K562 (cell line): ENCODE measurements at regions not wholly inside any gene's neighbourhood (a gene's known extent, or its start where the extent isn't known, plus 50 kb on each side); places are given as distances from the start of the nearest gene placed in this dataset.
A peak's percentile ranks its signal among the peaks of the same experiment; 100 is the strongest.

Experiments used
- ATAC-seq: fragments of 200-7000 bp; cut with Tn5 transposase; 3 replicates; pipeline ENCODE4 v1.9.1; 2020; ENCODE audit warnings: moderate library complexity
- BruUV-seq: library from RNA; stranded (reverse); fragments of 400-500 nt; replicated peaks from 2 replicates; lab custom pipeline; 2021; lab: Mats Ljungman, UMichigan
- CTCF ChIA-PET: fragments of 300-600 bp; formaldehyde crosslinking; extraction: SDS; loops from one replicate; lab custom pipeline; 2021; ENCODE audit warnings: low intra/inter-chr PET ratio; lab: Yijun Ruan, JAX
- POLR2A ChIA-PET: fragments of 300-600, 350-650 bp; sonication (Branson Sonifier 250); formaldehyde crosslinking; extraction: SDS; loops from one replicate; lab custom pipeline; 2021; ENCODE audit warnings: antibody characterized with exemption, inconsistent platforms; lab: Yijun Ruan, JAX
- DNase-seq, 4 experiments: peaks; one replicate each; pipeline versions ENCODE4 v3.0.0 to v3.0.0-alpha.2; 2011 to 2018; ENCODE audit warnings: low spot score in 3 of 4, mixed read lengths in 3 of 4; ENCODE audit errors: extremely low read depth in 1 of 4
- FAIRE-seq: peaks from 2 replicates; lab custom pipeline; 2011; peaks lifted over from hg19 to GRCh38; lab: Jason Lieb, UNC
- H2AFZ ChIP-seq: 2 replicates; pipeline ENCODE4 v1.6.0; 2011; ENCODE audit warnings: low read depth, low read length, control low read depth, inconsistent platforms
- H3K27ac ChIP-seq: fragments of 200-600 bp; 3 replicates; pipeline ENCODE4 v1.8.0; 2011; ENCODE audit warnings: low read depth, mild to moderate bottlenecking, control low read depth, inconsistent platforms, low read length, moderate library complexity, mixed read lengths; ENCODE audit errors: extremely low read depth
- H3K27me3 ChIP-seq, 2 experiments: fragments of 300-600 bp in 1 of 2; 2 replicates in 1 of 2; 3 replicates in 1 of 2; pipeline versions ENCODE4 v1.6.0 to v1.8.0; 2011; ENCODE audit warnings: inconsistent platforms in 2 of 2, low read length in 2 of 2, mild to moderate bottlenecking in 1 of 2, mixed read lengths in 1 of 2, moderate library complexity in 1 of 2; ENCODE audit not compliant: control insufficient read depth in 2 of 2, insufficient read depth in 2 of 2
- H3K36me3 ChIP-seq: fragments of 300-600 bp; 3 replicates; pipeline ENCODE4 v1.8.0; 2011; ENCODE audit warnings: mild to moderate bottlenecking, low read length, inconsistent platforms; ENCODE audit not compliant: control insufficient read depth, insufficient read depth
- H3K4me1 ChIP-seq, 2 experiments: fragments of 200-600 bp in 1 of 2; replicated peaks in 1 of 2; 2 replicates in 1 of 2; 3 replicates in 1 of 2; pipeline versions ENCODE4 v1.5.1 to v1.8.0; 2011; ENCODE audit warnings: inconsistent platforms in 2 of 2, low read length in 2 of 2, mild to moderate bottlenecking in 1 of 2, mixed read lengths in 1 of 2, moderate library complexity in 1 of 2; ENCODE audit not compliant: control insufficient read depth in 2 of 2, insufficient read depth in 2 of 2
- H3K4me2 ChIP-seq: 2 replicates; pipeline ENCODE4 v1.6.1; 2011; ENCODE audit warnings: low read length, control low read depth, inconsistent platforms, mixed read lengths; ENCODE audit not compliant: insufficient read depth
- H3K4me3 ChIP-seq: fragments of 200-600 bp; sonication (generic), shearing (Covaris generic); 2 replicates; pipeline ENCODE4 v1.5.1; 2016; ENCODE audit warnings: control low read depth, inconsistent platforms
- H3K79me2 ChIP-seq: fragments of 200-600 bp; 3 replicates; pipeline ENCODE4 v1.8.0; 2011; ENCODE audit warnings: low read length, inconsistent platforms; ENCODE audit not compliant: control insufficient read depth, insufficient read depth
- H3K9ac ChIP-seq, 2 experiments: 2 replicates each; pipeline versions ENCODE4 v1.6.0 to v1.6.1; 2011; ENCODE audit warnings: low read depth in 2 of 2, low read length in 2 of 2, control low read depth in 1 of 2, inconsistent platforms in 1 of 2, mild to moderate bottlenecking in 1 of 2, mixed read lengths in 1 of 2; ENCODE audit not compliant: insufficient read depth in 1 of 2
- H3K9me1 ChIP-seq: one replicate; pipeline ENCODE4 v1.6.0; 2011; ENCODE audit warnings: inconsistent platforms, mild to moderate bottlenecking, low read length, moderate library complexity; ENCODE audit not compliant: control insufficient read depth, insufficient read depth
- H3K9me3 ChIP-seq: replicated peaks from 2 replicates; pipeline ENCODE4 v1.5.1; 2011; ENCODE audit warnings: low read depth, low read length, inconsistent platforms; ENCODE audit not compliant: control insufficient read depth, insufficient read depth
- H4K20me1 ChIP-seq: replicated peaks from 2 replicates; pipeline ENCODE4 v1.6.1; 2011; ENCODE audit warnings: low read length, inconsistent platforms, mixed read lengths; ENCODE audit not compliant: control insufficient read depth, insufficient read depth
- C11orf30 ChIP-seq: fragments of 450-650 bp; IDR thresholded peaks from 2 replicates; pipeline ENCODE4 v1.6.1; 2016; ENCODE audit warnings: low read depth, mild to moderate bottlenecking
- FOXA3 ChIP-seq, 2 experiments: fragments of 450-650 bp in 1 of 2; sonication (generic) in 1 of 2; formaldehyde crosslinking; IDR thresholded peaks in 1 of 2; conservative IDR thresholded peaks in 1 of 2; 2 replicates each; pipeline versions ENCODE4 v1.4.0 to v1.8.0; 2020 to 2022; ENCODE audit warnings: mild to moderate bottlenecking in 2 of 2, missing genetic modification reagents in 1 of 2
- HDAC1 ChIP-seq, 2 experiments: fragments of 450-650 bp; IDR thresholded peaks; 2 replicates each; pipeline ENCODE4 v1.6.1; 2016 to 2017; ENCODE audit warnings: inconsistent platforms in 1 of 2, mild to moderate bottlenecking in 1 of 2, moderate library complexity in 1 of 2
- POLR2AphosphoS5 ChIP-seq: IDR thresholded peaks from 2 replicates; pipeline ENCODE4 v1.6.1; 2011; ENCODE audit warnings: mild to moderate bottlenecking, low read depth, low read length, moderate library complexity; ENCODE audit not compliant: control insufficient read depth, insufficient read depth
- SAP30 ChIP-seq: fragments of 200-600 bp; sonication (generic); IDR thresholded peaks from 2 replicates; pipeline ENCODE4 v1.6.1; 2012; ENCODE audit warnings: borderline replicate concordance, low read depth, mild to moderate bottlenecking, moderate library complexity, low read length, control low read depth, inconsistent platforms; ENCODE audit not compliant: insufficient read depth, poor library complexity, severe bottlenecking
- ZNF449 ChIP-seq: fragments of 250-450 bp; sonication (Bioruptor Pico); IDR thresholded peaks from 2 replicates; pipeline ENCODE4 v1.8.0; 2022; ENCODE audit warnings: moderate library complexity, mild to moderate bottlenecking, inconsistent platforms
- ZNF589 ChIP-seq: fragments of 200-800 bp; sonication (Bioruptor generic); IDR thresholded peaks from 2 replicates; pipeline ENCODE4 v1.6.1; 2016; ENCODE audit warnings: low read depth, missing genetic modification characterization, missing compliant biosample characterization
- WGBS: fragments of 100-300 bp; shearing (Covaris generic); methylation state at CpG from one replicate; pipeline ENCODE4 v1.1.6; 2016; ENCODE audit warnings: low coverage, mixed read lengths; ENCODE audit not compliant: insufficient coverage; ENCODE audit errors: missing lambda C conversion rate; 5-methylcytosine and 5-hydroxymethylcytosine counted together
- in situ Hi-C: fragments of 300-500 bp; cut with MboI; formaldehyde crosslinking; loops from 4 replicates; pipeline ENCODE4 v1.15.0; 2018; ENCODE audit warnings: inconsistent platforms, mixed read lengths
- intact Hi-C: fragments of 100-400 bp; cut with micrococcal nuclease; formaldehyde crosslinking; loops from 2 replicates; pipeline ENCODE4 v1.14.2; 2022

- Histone ChIP-seq H3K27me3 (peaks cover 46 to 77% of the 10 kb centered on the region in 2 experiments), H2AFZ (no peak overlapping the region), H3K9me1 (no peaks in the 10 kb centered on the region), H3K27ac (no peak overlapping the region), H3K4me2 (no peak overlapping the region), H3K79me2 (no peaks in the 10 kb centered on the region), H3K36me3 (no peaks in the 10 kb centered on the region), H3K4me3 (no peak overlapping the region), H3K9ac (no peak overlapping the region), H3K4me1 (no peaks in the 10 kb centered on the region; a peak in 2 of 5 replicates), H3K9me3 (no peaks in the 10 kb centered on the region), H4K20me1 (no peaks in the 10 kb centered on the region; the same call in 1 of the 2 replicates)
- in situ Hi-C loops, result no loop called here
- DNase-seq, result no peak
- ChIA-PET CTCF (no interaction called here), POLR2A (no interaction called here)
- WGBS, result 4% methylated on average over 16 of the region's 16 CpGs
- FAIRE-seq, result no peak
- BruUV-seq, result no TSS peak
- no peak for ATAC-seq
- intact Hi-C loops, result no loop called here
- TF ChIP-seq ZNF449 (CRISPR knock-in tag) (no peak), C11orf30 (peak; percentile 11; the same call in 1 of the 2 replicates), FOXA3 (CRISPR knock-in tag; conservative IDR thresholded peaks at IDR 0.05 in 1 of 2, IDR thresholded peaks at IDR 0.05 in 1 of 2) (no peak), ZNF589 (no peak), HDAC1 (IDR thresholded peaks at IDR 0.05) (no peak), POLR2AphosphoS5 (no peak), SAP30 (no peak)
- TF ChIP-seq, all 486 proteins: peak for 1
Measured at GRCh38 chr5:32501071-32502002, 56.8 kb upstream of the ZFR start.
